NT2/D1 (cell line): ENCODE measurements at regions not wholly inside any gene's neighbourhood (a gene's known extent, or its start where the extent isn't known, plus 50 kb on each side); places are given as distances from the start of the nearest gene placed in this dataset.

Experiments
- DNase-seq: peaks from one replicate; pipeline ENCODE4 v3.0.0-alpha.2; 2011; ENCODE audit warnings: low read depth, low spot score
- H3K27me3 ChIP-seq: 2 replicates; pipeline ENCODE4 v1.6.0; 2011; ENCODE audit warnings: mild to moderate bottlenecking; ENCODE audit not compliant: insufficient read length, insufficient read depth
- H3K36me3 ChIP-seq: 2 replicates; pipeline ENCODE4 v1.6.1; 2011; ENCODE audit warnings: mild to moderate bottlenecking, low read length, mixed read lengths; ENCODE audit not compliant: insufficient read depth, insufficient read length
- H3K4me1 ChIP-seq: 2 replicates; pipeline ENCODE4 v1.5.1; 2011; ENCODE audit not compliant: insufficient read depth, insufficient read length
- H3K4me3 ChIP-seq: 2 replicates; pipeline ENCODE4 v1.5.1; 2011; ENCODE audit warnings: low read depth; ENCODE audit not compliant: insufficient read length
- H3K9ac ChIP-seq: 2 replicates; pipeline ENCODE4 v1.6.0; 2011; ENCODE audit warnings: low read depth; ENCODE audit not compliant: insufficient read length
- H3K9me3 ChIP-seq: 2 replicates; pipeline ENCODE4 v1.5.1; 2011; ENCODE audit warnings: mild to moderate bottlenecking, low read length; ENCODE audit not compliant: insufficient read depth
- SUZ12 ChIP-seq: IDR thresholded peaks from 2 replicates; pipeline ENCODE4 v1.6.1; 2011; ENCODE audit not compliant: insufficient read length, insufficient read depth; ENCODE audit errors: extremely low read depth
- YY1 ChIP-seq: IDR thresholded peaks from 2 replicates; pipeline ENCODE4 v1.6.1; 2011; ENCODE audit not compliant: insufficient read length, insufficient read depth
- ZNF274 ChIP-seq: IDR thresholded peaks from 2 replicates; pipeline ENCODE4 v1.6.1; 2011; ENCODE audit warnings: mild to moderate bottlenecking, low read depth, low read length

GRCh38 chrX:23494741-23495140, 160.1 kb downstream of the PTCHD1 start:
- no peaks in the 10 kb centered on the region for H3K4me1 ChIP-seq
- DNase-seq = no peak
- TF ChIP-seq YY1 (no peak), ZNF274 (no peak), SUZ12 (no peak)
- no peak overlapping the region for H3K4me3 ChIP-seq
- no peak overlapping the region for H3K9ac ChIP-seq
- no peaks in the 10 kb centered on the region for H3K27me3 ChIP-seq
- no peaks in the 10 kb centered on the region for H3K36me3 ChIP-seq
- no peaks in the 10 kb centered on the region; the same call in 1 of the 2 replicates for H3K9me3 ChIP-seq

GRCh38 chrX:23497919-23498318, 163.3 kb downstream of the PTCHD1 start:
- TF ChIP-seq SUZ12 (no peak), YY1 (no peak), ZNF274 (no peak)
- no peaks in the 10 kb centered on the region for H3K4me1 ChIP-seq

GRCh38 chrX:23501974-23502373, 165.3 kb upstream of the PRDX4 start:
- peaks cover 5% of the 10 kb centered on the region for H3K4me1 ChIP-seq
- H3K4me3 ChIP-seq = no peak overlapping the region
- no peaks in the 10 kb centered on the region for H3K27me3 ChIP-seq
- H3K36me3 ChIP-seq = no peaks in the 10 kb centered on the region
- TF ChIP-seq SUZ12 (no peak), ZNF274 (no peak), YY1 (no peak)
- no peak for DNase-seq
- H3K9me3 ChIP-seq = no peaks in the 10 kb centered on the region
- no peak overlapping the region for H3K9ac ChIP-seq

More at GRCh38 chrX:23497919-23498318, 163.3 kb downstream of the PTCHD1 start:
- Histone ChIP-seq H3K9me3 (no peaks in the 10 kb centered on the region), H3K9ac (no peak overlapping the region), H3K4me3 (no peak overlapping the region), H3K27me3 (no peaks in the 10 kb centered on the region), H3K36me3 (no peaks in the 10 kb centered on the region)
- no peak for DNase-seq

- Histone ChIP-seq H3K27me3 (no peaks in the 10 kb centered on the region), H3K4me3 (no peak overlapping the region), H3K36me3 (no peaks in the 10 kb centered on the region), H3K4me1 (peaks cover 5% of the 10 kb centered on the region), H3K9me3 (no peaks in the 10 kb centered on the region), H3K9ac (no peak overlapping the region)
- no peak for TF ChIP-seq SUZ12
- no peak for TF ChIP-seq YY1
- TF ChIP-seq ZNF274 = no peak
- DNase-seq = no peak
These were observed 163.3 kb upstream of the PRDX4 start for GRCh38 chrX:23503835-23504539.

- DNase-seq = no peak
- Histone ChIP-seq H3K9ac (no peak overlapping the region), H3K27me3 (no peaks in the 10 kb centered on the region), H3K4me3 (no peak overlapping the region), H3K36me3 (no peaks in the 10 kb centered on the region), H3K9me3 (no peaks in the 10 kb centered on the region), H3K4me1 (peaks cover 5% of the 10 kb centered on the region)
- no peak for TF ChIP-seq ZNF274
- TF ChIP-seq YY1 = no peak
- TF ChIP-seq SUZ12 = no peak
These were observed 162.8 kb upstream of the PRDX4 start for GRCh38 chrX:23504540-23504884.

GRCh38 chrX:23504895-23505294, 162.4 kb upstream of the PRDX4 start:
- no peak overlapping the region for H3K9ac ChIP-seq
- H3K4me3 ChIP-seq = no peak overlapping the region
- DNase-seq = no peak
- no peaks in the 10 kb centered on the region for H3K36me3 ChIP-seq
- no peak for TF ChIP-seq YY1
- TF ChIP-seq ZNF274 = no peak
- TF ChIP-seq SUZ12 = no peak
- no peaks in the 10 kb centered on the region for H3K9me3 ChIP-seq
- H3K4me1 ChIP-seq = peaks cover 7% of the 10 kb centered on the region
- no peaks in the 10 kb centered on the region for H3K27me3 ChIP-seq

- H3K4me1 ChIP-seq = peaks cover 7% of the 10 kb centered on the region
- no peak overlapping the region for H3K4me3 ChIP-seq
- H3K9me3 ChIP-seq = no peaks in the 10 kb centered on the region
- no peak for TF ChIP-seq ZNF274
- TF ChIP-seq YY1 = no peak
- TF ChIP-seq SUZ12 = no peak
- no peaks in the 10 kb centered on the region for H3K36me3 ChIP-seq
- H3K27me3 ChIP-seq = no peaks in the 10 kb centered on the region
- no peak overlapping the region for H3K9ac ChIP-seq
- DNase-seq = peak; percentile 43
These were observed 161.6 kb upstream of the PRDX4 start for GRCh38 chrX:23505531-23506303.
